Uterus (tissue), 2 donors: ENCODE measurements at regions not wholly inside any gene's neighbourhood (a gene's known extent, or its start where the extent isn't known, plus 50 kb on each side); places are given as distances from the start of the nearest gene placed in this dataset.

Experiments used
- POLR2A ChIP-seq, 2 donors: fragments of 450-650 bp; IDR thresholded peaks; one replicate each; pipeline ENCODE4 v1.6.1; 2016; ENCODE audit warnings: antibody characterized with exemption in 2 of 2, mild to moderate bottlenecking in 1 of 2, moderate library complexity in 1 of 2
- TF ChIP-seq, protein P1 (sequence below), 4 experiments: fragments of 200-600 bp in 2 of 4; fragments of 450-650 bp in 2 of 4; sonication (generic) in 2 of 4; IDR thresholded peaks; one replicate each; pipeline ENCODE4 v1.5.1; 2016 to 2019; ENCODE audit warnings: antibody characterized with exemption in 4 of 4, mild to moderate bottlenecking in 2 of 4, moderate library complexity in 1 of 4

DNA sequence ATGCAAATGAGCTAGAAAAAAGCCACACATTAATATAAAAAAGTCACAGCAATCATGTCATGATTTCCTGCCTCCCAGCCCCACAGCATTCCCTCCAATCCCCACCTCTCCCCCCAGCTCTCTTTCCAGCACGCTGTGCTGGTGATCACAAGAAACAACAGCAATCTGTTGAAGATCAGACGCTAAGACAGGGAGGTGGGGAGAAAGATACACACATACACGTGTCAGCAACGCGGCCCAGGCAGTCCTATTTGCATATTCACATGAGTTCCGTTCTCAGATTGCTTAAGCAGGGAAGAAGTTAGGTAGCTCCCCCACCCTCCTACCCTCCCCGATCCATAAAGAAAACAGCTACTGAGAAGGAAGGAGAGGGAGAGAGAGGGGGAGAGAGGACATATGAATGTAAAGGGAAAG, 405.5 kb upstream of the PSMD7 start:
- TF ChIP-seq, protein P1, sequence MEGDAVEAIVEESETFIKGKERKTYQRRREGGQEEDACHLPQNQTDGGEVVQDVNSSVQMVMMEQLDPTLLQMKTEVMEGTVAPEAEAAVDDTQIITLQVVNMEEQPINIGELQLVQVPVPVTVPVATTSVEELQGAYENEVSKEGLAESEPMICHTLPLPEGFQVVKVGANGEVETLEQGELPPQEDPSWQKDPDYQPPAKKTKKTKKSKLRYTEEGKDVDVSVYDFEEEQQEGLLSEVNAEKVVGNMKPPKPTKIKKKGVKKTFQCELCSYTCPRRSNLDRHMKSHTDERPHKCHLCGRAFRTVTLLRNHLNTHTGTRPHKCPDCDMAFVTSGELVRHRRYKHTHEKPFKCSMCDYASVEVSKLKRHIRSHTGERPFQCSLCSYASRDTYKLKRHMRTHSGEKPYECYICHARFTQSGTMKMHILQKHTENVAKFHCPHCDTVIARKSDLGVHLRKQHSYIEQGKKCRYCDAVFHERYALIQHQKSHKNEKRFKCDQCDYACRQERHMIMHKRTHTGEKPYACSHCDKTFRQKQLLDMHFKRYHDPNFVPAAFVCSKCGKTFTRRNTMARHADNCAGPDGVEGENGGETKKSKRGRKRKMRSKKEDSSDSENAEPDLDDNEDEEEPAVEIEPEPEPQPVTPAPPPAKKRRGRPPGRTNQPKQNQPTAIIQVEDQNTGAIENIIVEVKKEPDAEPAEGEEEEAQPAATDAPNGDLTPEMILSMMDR (IDR thresholded peaks at IDR 0.05): no peak
- no peak for TF ChIP-seq POLR2A (IDR thresholded peaks at IDR 0.05)
